H9 (cell line): ENCODE measurements at regions not wholly inside any gene's neighbourhood (a gene's known extent, or its start where the extent isn't known, plus 50 kb on each side); places are given as distances from the start of the nearest gene placed in this dataset.
A peak's percentile ranks its signal among the peaks of the same experiment; 100 is the strongest.

Experiments
- DNase-seq: peaks from one replicate; pipeline ENCODE4 v3.0.0-alpha.2; 2017
- H2AFZ ChIP-seq: one replicate; pipeline ENCODE4 v1.6.1; 2013; ENCODE audit warnings: mild to moderate bottlenecking, low read length, control low read depth, moderate library complexity
- H2AK5ac ChIP-seq: 2 replicates; pipeline ENCODE4 v1.6.1; 2013; ENCODE audit warnings: low read length, control low read depth, mixed read lengths; ENCODE audit not compliant: insufficient read length
- H2BK120ac ChIP-seq: one replicate; pipeline ENCODE4 v1.6.1; 2013; ENCODE audit warnings: low read depth, mild to moderate bottlenecking, low read length, control low read depth, inconsistent platforms; ENCODE audit not compliant: poor library complexity, severe bottlenecking
- H2BK12ac ChIP-seq: 2 replicates; pipeline ENCODE4 v1.6.1; 2013; ENCODE audit warnings: low read length, control low read depth, mixed read lengths, low read depth; ENCODE audit not compliant: insufficient read length
- H2BK15ac ChIP-seq: 2 replicates; pipeline ENCODE4 v1.6.1; 2013; ENCODE audit warnings: low read depth, low read length, control low read depth
- H2BK20ac ChIP-seq: one replicate; pipeline ENCODE4 v1.6.1; 2013; ENCODE audit warnings: low read depth, mild to moderate bottlenecking, low read length, control low read depth, inconsistent platforms; ENCODE audit not compliant: poor library complexity, severe bottlenecking
- H2BK5ac ChIP-seq: 2 replicates; pipeline ENCODE4 v1.6.1; 2013; ENCODE audit warnings: low read length, control low read depth, mixed read lengths; ENCODE audit not compliant: insufficient read length
- H3K14ac ChIP-seq: 2 replicates; pipeline ENCODE4 v1.6.1; 2013; ENCODE audit warnings: low read length, control low read depth; ENCODE audit not compliant: insufficient read depth
- H3K18ac ChIP-seq: 2 replicates; pipeline ENCODE4 v1.6.1; 2013; ENCODE audit warnings: low read depth, mild to moderate bottlenecking, mixed read lengths, low read length, control low read depth; ENCODE audit not compliant: insufficient read length
- H3K23ac ChIP-seq: 2 replicates; pipeline ENCODE4 v1.6.1; 2013; ENCODE audit warnings: low read length, control low read depth, mixed read lengths, low read depth; ENCODE audit not compliant: insufficient read length
- H3K23me2 ChIP-seq: 2 replicates; pipeline ENCODE4 v1.6.1; 2013; ENCODE audit warnings: low read depth, mild to moderate bottlenecking, mixed read lengths, low read length, control low read depth; ENCODE audit not compliant: insufficient read length, poor library complexity, severe bottlenecking
- H3K27ac ChIP-seq: 2 replicates; pipeline ENCODE4 v1.5.1; 2013; ENCODE audit warnings: low read length, control low read depth, mixed read lengths, low read depth; ENCODE audit not compliant: insufficient read length
- H3K27me3 ChIP-seq: 2 replicates; pipeline ENCODE4 v1.6.1; 2013; ENCODE audit warnings: low read length, control low read depth, inconsistent platforms; ENCODE audit not compliant: insufficient read depth
- H3K4ac ChIP-seq: 2 replicates; pipeline ENCODE4 v1.6.1; 2013; ENCODE audit warnings: low read depth, mild to moderate bottlenecking, control low read depth, inconsistent platforms, low read length, moderate library complexity
- H3K4me1 ChIP-seq: 2 replicates; pipeline ENCODE4 v1.6.1; 2013; ENCODE audit warnings: low read length, control low read depth, inconsistent platforms; ENCODE audit not compliant: insufficient read depth
- H3K4me2 ChIP-seq: 2 replicates; pipeline ENCODE4 v1.6.1; 2013; ENCODE audit warnings: low read length, control low read depth, mixed read lengths; ENCODE audit not compliant: insufficient read length, insufficient read depth
- H3K56ac ChIP-seq: 2 replicates; pipeline ENCODE4 v1.6.1; 2013; ENCODE audit warnings: low read depth, mild to moderate bottlenecking, mixed read lengths, low read length, control low read depth; ENCODE audit not compliant: insufficient read length
- H3K79me1 ChIP-seq: 2 replicates; pipeline ENCODE4 v1.6.1; 2013; ENCODE audit warnings: low read depth, mild to moderate bottlenecking, moderate library complexity, low read length, control low read depth, inconsistent platforms; ENCODE audit not compliant: insufficient read depth, poor library complexity, severe bottlenecking
- H3K79me2 ChIP-seq: 2 replicates; pipeline ENCODE4 v1.6.1; 2013; ENCODE audit warnings: low read length, control low read depth, inconsistent platforms; ENCODE audit not compliant: insufficient read depth
- H3K9ac ChIP-seq: 2 replicates; pipeline ENCODE4 v1.6.1; 2013; ENCODE audit warnings: low read length, control low read depth, mixed read lengths; ENCODE audit not compliant: insufficient read length; ENCODE audit errors: extremely low read depth
- H3K9me3 ChIP-seq: one replicate; pipeline ENCODE4 v1.6.1; 2013; ENCODE audit warnings: low read depth, low read length, inconsistent platforms; ENCODE audit not compliant: control insufficient read depth
- H3T11ph ChIP-seq: one replicate; pipeline ENCODE4 v1.6.1; 2013; ENCODE audit warnings: mild to moderate bottlenecking, low read length, control low read depth, inconsistent platforms
- H4K20me1 ChIP-seq: one replicate; pipeline ENCODE4 v1.6.1; 2013; ENCODE audit not compliant: control insufficient read depth, insufficient read length, insufficient read depth
- H4K5ac ChIP-seq: 2 replicates; pipeline ENCODE4 v1.6.1; 2013; ENCODE audit warnings: low read depth, mild to moderate bottlenecking, mixed read lengths, low read length, control low read depth; ENCODE audit not compliant: insufficient read length
- H4K8ac ChIP-seq: replicated peaks from 2 replicates; pipeline ENCODE4 v1.6.1; 2013; ENCODE audit warnings: low read length, control low read depth, mixed read lengths, low read depth; ENCODE audit not compliant: insufficient read length
- H4K91ac ChIP-seq: 2 replicates; pipeline ENCODE4 v1.6.1; 2013; ENCODE audit warnings: low read depth, mild to moderate bottlenecking, moderate library complexity, mixed read lengths, low read length, control low read depth; ENCODE audit not compliant: insufficient read length
- H3K27ac Mint-ChIP-seq, 3 experiments: 2 replicates in 2 of 3; 3 replicates in 1 of 3; pipeline ENCODE4 v1.8.0; 2020 to 2021; ENCODE audit warnings: mixed read lengths in 3 of 3, mild to moderate bottlenecking in 1 of 3, moderate library complexity in 1 of 3
- H3K27me3 Mint-ChIP-seq: 2 replicates; pipeline ENCODE4 v1.8.0; 2021; ENCODE audit warnings: low read depth, mild to moderate bottlenecking, moderate library complexity, mixed read lengths
- H3K36me3 Mint-ChIP-seq, 3 experiments: 2 replicates in 2 of 3; 3 replicates in 1 of 3; pipeline ENCODE4 v1.8.0; 2020 to 2021; ENCODE audit warnings: low read depth in 3 of 3, mixed read lengths in 3 of 3; ENCODE audit not compliant: insufficient read depth in 1 of 3
- H3K4me1 Mint-ChIP-seq, 2 experiments: 2 replicates each; pipeline ENCODE4 v1.8.0; 2020; ENCODE audit warnings: mixed read lengths in 2 of 2
- H3K4me3 Mint-ChIP-seq, 2 experiments: 2 replicates in 1 of 2; 3 replicates in 1 of 2; pipeline ENCODE4 v1.8.0; 2020 to 2021; ENCODE audit warnings: mild to moderate bottlenecking in 2 of 2, mixed read lengths in 2 of 2, moderate library complexity in 1 of 2
- H3K9me3 Mint-ChIP-seq, 2 experiments: 2 replicates in 1 of 2; 3 replicates in 1 of 2; pipeline ENCODE4 v1.8.0; 2020; ENCODE audit warnings: mild to moderate bottlenecking in 2 of 2, mixed read lengths in 2 of 2, moderate library complexity in 1 of 2
- WGBS: extraction: QIAGEN DNeasy Blood & Tissue Kit; methylation state at CpG from one replicate; pipeline ENCODE4 v1.1.7; 2013; ENCODE audit warnings: missing lambda C conversion rate, low lambda C conversion rate, mixed read lengths; ENCODE audit not compliant: insufficient read length; ENCODE audit errors: extremely low coverage; 5-methylcytosine and 5-hydroxymethylcytosine counted together
- TF ChIP-seq, protein P1 (sequence below): fragments of 200-600 bp; sonication (generic); conservative IDR thresholded peaks from 3 replicates; pipeline ENCODE4 v1.8.0; 2021; ENCODE audit warnings: antibody characterized with exemption, mild to moderate bottlenecking

DNA sequence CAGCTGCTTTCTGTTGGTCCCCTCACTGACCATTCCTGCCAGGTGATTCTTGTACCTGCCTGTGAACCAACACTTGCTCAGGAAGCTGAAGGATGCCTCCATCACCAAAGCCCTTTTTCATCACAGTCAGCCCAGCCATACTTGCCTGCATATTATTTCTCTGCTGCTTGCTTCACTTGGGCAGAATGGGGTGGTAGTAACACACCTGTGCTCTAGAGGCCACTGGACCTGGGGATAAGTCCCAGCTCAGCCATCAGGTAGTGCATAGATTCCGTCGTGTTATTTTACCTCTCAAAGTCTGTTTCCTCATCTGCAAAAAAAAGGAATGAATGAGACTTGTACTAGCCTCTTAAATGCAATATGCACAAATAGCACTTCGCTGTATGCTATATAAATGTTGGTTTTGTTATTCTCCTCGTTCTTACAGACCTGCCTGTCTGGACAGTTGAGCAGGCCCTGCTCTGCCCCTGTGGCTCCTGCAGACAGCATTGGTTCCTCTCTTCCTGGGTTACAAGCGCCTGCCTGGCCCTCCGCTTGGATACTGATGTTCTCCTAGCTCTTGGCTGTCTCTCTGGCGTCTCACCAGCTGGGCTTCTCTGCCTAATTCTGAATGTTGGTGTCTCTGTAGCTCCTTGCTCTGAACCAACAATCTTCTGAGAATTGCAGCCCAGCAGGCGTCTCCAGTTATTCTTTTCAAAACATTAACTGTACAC lies 151.8 kb downstream of the UNC5CL start:
- no peak overlapping the region for H3K4me2 ChIP-seq
- H3K23me2 ChIP-seq: no peaks in the 10 kb centered on the region
- no peak overlapping the region for H3K23ac ChIP-seq
- TF ChIP-seq, protein P1, sequence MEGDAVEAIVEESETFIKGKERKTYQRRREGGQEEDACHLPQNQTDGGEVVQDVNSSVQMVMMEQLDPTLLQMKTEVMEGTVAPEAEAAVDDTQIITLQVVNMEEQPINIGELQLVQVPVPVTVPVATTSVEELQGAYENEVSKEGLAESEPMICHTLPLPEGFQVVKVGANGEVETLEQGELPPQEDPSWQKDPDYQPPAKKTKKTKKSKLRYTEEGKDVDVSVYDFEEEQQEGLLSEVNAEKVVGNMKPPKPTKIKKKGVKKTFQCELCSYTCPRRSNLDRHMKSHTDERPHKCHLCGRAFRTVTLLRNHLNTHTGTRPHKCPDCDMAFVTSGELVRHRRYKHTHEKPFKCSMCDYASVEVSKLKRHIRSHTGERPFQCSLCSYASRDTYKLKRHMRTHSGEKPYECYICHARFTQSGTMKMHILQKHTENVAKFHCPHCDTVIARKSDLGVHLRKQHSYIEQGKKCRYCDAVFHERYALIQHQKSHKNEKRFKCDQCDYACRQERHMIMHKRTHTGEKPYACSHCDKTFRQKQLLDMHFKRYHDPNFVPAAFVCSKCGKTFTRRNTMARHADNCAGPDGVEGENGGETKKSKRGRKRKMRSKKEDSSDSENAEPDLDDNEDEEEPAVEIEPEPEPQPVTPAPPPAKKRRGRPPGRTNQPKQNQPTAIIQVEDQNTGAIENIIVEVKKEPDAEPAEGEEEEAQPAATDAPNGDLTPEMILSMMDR: peak; percentile 24; the same call in 1 of the 3 replicates
- H3K9me3 ChIP-seq: no peaks in the 10 kb centered on the region
- no peak overlapping the region for H3K9ac ChIP-seq
- H3K27ac ChIP-seq: no peak overlapping the region
- no CpG with 5 or more reads among the region's 8 CpGs for WGBS
- H4K8ac ChIP-seq: no peak overlapping the region
- H2AK5ac ChIP-seq: no peak overlapping the region
- H3K27me3 ChIP-seq: no peaks in the 10 kb centered on the region
- no peak overlapping the region for H4K91ac ChIP-seq
- no peaks in the 10 kb centered on the region for H4K20me1 ChIP-seq
- no peak overlapping the region for H2BK20ac ChIP-seq
- no peak overlapping the region for H3K18ac ChIP-seq
- no peak overlapping the region for H3T11ph ChIP-seq
- Mint-ChIP-seq H3K4me3 (no peak overlapping the region), H3K27me3 (peaks cover 7% of the 10 kb centered on the region), H3K9me3 (no peaks in the 10 kb centered on the region), H3K27ac (no peak overlapping the region), H3K4me1 (peaks cover 0 to 8% of the 10 kb centered on the region in 2 experiments; a peak in 2 of 4 replicates), H3K36me3 (no peaks in the 10 kb centered on the region)
- H4K5ac ChIP-seq: no peak overlapping the region
- no peak overlapping the region for H2AFZ ChIP-seq
- H3K79me1 ChIP-seq: no peaks in the 10 kb centered on the region
- no peak overlapping the region for H2BK12ac ChIP-seq
- no peak overlapping the region for H3K56ac ChIP-seq
- no peak overlapping the region for H2BK15ac ChIP-seq
- H3K14ac ChIP-seq: no peak overlapping the region; the same call in 1 of the 2 replicates
- no peak overlapping the region for H2BK5ac ChIP-seq
- DNase-seq: no peak
- H3K79me2 ChIP-seq: no peaks in the 10 kb centered on the region
- no peak overlapping the region for H3K4ac ChIP-seq
- H2BK120ac ChIP-seq: no peak overlapping the region
- H3K4me1 ChIP-seq: no peaks in the 10 kb centered on the region
